GM18511 (cell line): ENCODE measurements at regions not wholly inside any gene's neighbourhood (a gene's known extent, or its start where the extent isn't known, plus 50 kb on each side); places are given as distances from the start of the nearest gene placed in this dataset.

ENCODE experiments used
- ATAC-seq: cut with Tn5 transposase; IDR thresholded peaks from one replicate; pipeline ENCODE4 v1.9.1; 2021; ENCODE audit warnings: mild to moderate bottlenecking, moderate library complexity; ENCODE audit not compliant: unreplicated experiment

GRCh38 chr9:2311920-2312319, 296.8 kb downstream of the SMARCA2 start:
- no peak for ATAC-seq

- ATAC-seq = no peak
These were observed 298.4 kb downstream of the SMARCA2 start for GRCh38 chr9:2313512-2313911.

GRCh38 chr9:2317591-2317990, 302.4 kb downstream of the SMARCA2 start:
- ATAC-seq = no peak

- ATAC-seq = no peak
These were observed 302.2 kb upstream of the VLDLR start for GRCh38 chr9:2319421-2319820.

GRCh38 chr9:2320114-2320513, 301.5 kb upstream of the VLDLR start:
- ATAC-seq = no peak

GRCh38 chr9:2320632-2321031, 301.0 kb upstream of the VLDLR start:
- ATAC-seq = no peak

GRCh38 chr9:2321523-2322148, 300.0 kb upstream of the VLDLR start:
- ATAC-seq = no peak

GRCh38 chr9:2324742-2325141, 296.8 kb upstream of the VLDLR start:
- no peak for ATAC-seq

- ATAC-seq = no peak
These were observed 288.9 kb upstream of the VLDLR start for GRCh38 chr9:2332663-2333062.

- no peak for ATAC-seq
These were observed 286.3 kb upstream of the VLDLR start for GRCh38 chr9:2335260-2335659.

- ATAC-seq = no peak
These were observed 285.5 kb upstream of the VLDLR start for GRCh38 chr9:2336055-2336454.

GRCh38 chr9:2337131-2337530, 284.5 kb upstream of the VLDLR start:
- no peak for ATAC-seq

GRCh38 chr9:2337627-2338026, 284.0 kb upstream of the VLDLR start:
- ATAC-seq = no peak

GRCh38 chr9:2338777-2339365, 282.7 kb upstream of the VLDLR start:
- ATAC-seq = no peak

GRCh38 chr9:2339416-2339815, 282.2 kb upstream of the VLDLR start:
- no peak for ATAC-seq

- no peak for ATAC-seq
These were observed 281.4 kb upstream of the VLDLR start for GRCh38 chr9:2340046-2340760.

GRCh38 chr9:2341126-2341525, 280.5 kb upstream of the VLDLR start:
- no peak for ATAC-seq

GRCh38 chr9:2341956-2342355, 279.6 kb upstream of the VLDLR start:
- no peak for ATAC-seq

- ATAC-seq = no peak
These were observed 277.8 kb upstream of the VLDLR start for GRCh38 chr9:2343756-2344155.

- no peak for ATAC-seq
These were observed 277.2 kb upstream of the VLDLR start for GRCh38 chr9:2344436-2344835.

GRCh38 chr9:2345013-2345412, 276.6 kb upstream of the VLDLR start:
- ATAC-seq = peak; percentile 59

- ATAC-seq = no peak
These were observed 275.2 kb upstream of the VLDLR start for GRCh38 chr9:2346277-2346913.
